Stimulated activated CD8-positive, alpha-beta memory T cell treated with anti-CD3 and anti-CD28 coated beads, Interleukin-4, amount 100 ng/mL, for 24 hours (primary cell): ENCODE measurements at regions not wholly inside any gene's neighbourhood (a gene's known extent, or its start where the extent isn't known, plus 50 kb on each side); places are given as distances from the start of the nearest gene placed in this dataset.

ENCODE experiments used
- DNase-seq: peaks from one replicate; pipeline ENCODE4 v3.0.0-alpha.2; 2020; ENCODE audit warnings: low read depth

- no peak for DNase-seq
Measured at GRCh38 chr3:127396473-127396872, 108.6 kb upstream of the PRR20G start.

DNA sequence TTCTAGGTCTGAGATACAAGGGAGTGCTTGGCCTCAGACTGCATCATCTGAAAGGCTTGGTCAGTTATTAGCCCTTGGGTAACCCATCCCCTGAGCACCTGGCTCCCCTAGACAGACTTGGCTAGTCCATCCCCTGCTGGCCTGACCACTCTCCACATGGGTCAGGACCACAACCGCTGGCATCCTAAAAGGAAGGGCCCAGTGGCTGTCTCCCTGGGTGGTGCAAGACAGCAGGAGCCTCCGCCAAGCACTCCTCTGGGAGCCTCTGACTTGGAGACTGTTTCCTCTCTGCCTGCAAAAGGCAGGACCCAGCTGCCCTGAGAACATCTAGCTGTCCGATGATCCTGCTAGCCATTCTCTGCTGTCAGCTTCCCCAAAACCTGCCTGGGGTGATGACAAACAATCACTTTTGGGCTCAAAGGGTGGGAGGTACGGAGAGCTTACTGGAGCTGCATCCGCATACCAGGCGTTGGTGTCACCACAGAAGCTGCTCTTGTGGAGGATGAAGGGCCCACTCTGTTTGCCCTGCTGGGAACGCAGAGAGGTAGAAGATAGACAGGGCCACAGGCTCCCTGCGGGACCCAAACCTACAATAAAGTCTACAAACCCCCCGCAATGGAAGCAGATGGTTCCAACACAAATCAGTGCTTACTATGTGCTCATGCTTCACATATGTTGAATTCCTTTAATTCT lies 108.0 kb upstream of the PRR20G start:
- DNase-seq, result no peak

GRCh38 chr3:127394984-127395662 lies 107.3 kb upstream of the PRR20G start:
- DNase-seq, result no peak

DNA sequence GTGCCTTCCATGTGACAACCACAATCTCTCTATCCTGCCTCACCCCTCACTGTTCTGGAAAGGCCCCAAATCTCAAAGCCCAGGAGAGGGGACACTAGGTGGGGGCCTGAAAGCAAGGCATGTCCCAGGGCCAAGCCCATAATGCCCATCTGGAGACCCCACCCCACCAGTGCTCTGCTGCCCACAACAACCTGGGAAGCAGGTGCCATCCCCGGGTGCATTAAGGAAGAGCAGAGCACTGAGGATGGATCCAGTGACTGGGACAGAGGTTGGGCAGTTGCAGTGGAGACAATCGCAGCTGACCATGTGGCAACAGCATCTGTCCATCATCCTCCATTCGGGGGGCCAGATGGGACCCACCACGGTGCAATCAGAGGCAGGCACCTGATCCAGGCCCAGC lies 106.2 kb upstream of the PRR20G start:
- no peak for DNase-seq

- DNase-seq, result no peak
Measured at GRCh38 chr3:127393131-127393820, 105.4 kb upstream of the PRR20G start.

DNA sequence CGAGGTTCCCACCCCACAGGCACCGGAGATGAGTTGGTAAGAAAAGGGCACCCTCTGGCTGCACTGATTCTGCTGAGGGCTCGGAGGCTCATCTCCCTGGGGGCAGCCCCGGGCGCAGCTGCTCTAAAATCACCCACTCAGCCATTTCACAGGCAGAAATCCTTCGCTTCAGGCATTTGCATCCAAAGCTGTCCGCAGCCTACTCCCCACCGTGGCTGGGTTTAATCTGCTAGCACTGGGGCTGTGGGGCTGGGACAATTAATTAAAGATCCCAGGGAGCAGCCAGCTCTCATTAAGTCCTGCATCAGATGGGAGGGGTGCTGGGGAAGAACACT lies 104.3 kb upstream of the PRR20G start:
- no peak for DNase-seq

- DNase-seq, result no peak
Measured at GRCh38 chr3:127391436-127392155, 103.8 kb upstream of the PRR20G start.

DNA sequence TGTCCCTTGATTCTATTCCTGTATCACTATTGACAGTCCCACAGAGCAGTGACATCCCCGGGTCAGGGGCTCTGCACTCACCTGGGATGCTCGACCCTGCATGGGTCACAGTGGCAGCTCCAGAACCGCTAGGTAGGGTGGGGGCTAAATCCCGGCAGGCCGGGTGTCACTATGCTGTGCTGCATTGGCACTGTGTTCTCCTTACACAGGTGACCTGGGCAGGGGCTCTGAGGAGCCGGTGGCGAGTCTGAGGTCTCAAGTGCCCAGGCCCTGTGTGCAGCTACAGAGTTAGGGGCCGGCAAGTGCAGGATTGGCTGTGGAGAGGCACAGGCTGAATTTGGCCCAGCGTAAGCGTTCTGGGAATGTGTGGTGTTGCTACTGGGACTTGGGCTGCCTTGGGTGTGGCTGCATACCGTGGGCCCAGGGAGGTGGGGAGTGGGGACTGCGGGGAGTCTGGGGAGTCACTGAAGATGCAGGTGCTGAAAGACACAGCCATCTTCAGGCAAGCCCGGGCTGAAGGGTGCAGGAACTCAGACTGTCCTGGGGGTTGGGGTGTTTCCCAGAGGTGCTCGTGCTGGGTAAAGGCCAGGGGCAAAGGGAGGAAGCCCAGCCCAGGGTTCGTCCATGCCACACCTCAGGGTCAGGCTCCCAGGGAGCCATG lies 102.6 kb upstream of the PRR20G start:
- no peak for DNase-seq

GRCh38 chr3:127389913-127390312 lies 102.1 kb upstream of the PRR20G start:
- DNase-seq, result no peak

GRCh38 chr3:127389420-127389819 lies 101.6 kb upstream of the PRR20G start:
- no peak for DNase-seq

GRCh38 chr3:127388427-127388826 lies 100.6 kb upstream of the PRR20G start:
- DNase-seq, result no peak

GRCh38 chr3:127387556-127388153 lies 99.8 kb upstream of the PRR20G start:
- DNase-seq, result no peak

DNA sequence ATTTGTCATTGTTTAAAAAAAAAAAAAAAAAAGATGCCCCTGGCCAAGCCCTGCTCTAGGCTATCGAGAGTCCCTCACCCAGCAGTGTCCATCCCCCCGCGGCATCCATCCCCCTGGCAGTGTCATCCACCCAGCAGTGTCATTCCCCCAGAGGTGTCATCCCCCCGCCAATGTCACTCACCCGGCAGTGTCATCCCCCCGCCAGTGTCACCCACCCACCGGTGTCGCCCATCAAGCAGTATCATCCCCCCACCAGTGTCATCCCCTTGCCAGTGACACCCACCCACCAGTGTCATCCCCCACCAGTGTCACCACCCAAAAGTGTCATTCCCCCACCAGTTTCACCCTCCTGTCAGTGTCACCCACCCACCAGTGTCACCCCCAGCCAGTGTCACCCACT lies 99.3 kb upstream of the PRR20G start:
- no peak for DNase-seq

DNA sequence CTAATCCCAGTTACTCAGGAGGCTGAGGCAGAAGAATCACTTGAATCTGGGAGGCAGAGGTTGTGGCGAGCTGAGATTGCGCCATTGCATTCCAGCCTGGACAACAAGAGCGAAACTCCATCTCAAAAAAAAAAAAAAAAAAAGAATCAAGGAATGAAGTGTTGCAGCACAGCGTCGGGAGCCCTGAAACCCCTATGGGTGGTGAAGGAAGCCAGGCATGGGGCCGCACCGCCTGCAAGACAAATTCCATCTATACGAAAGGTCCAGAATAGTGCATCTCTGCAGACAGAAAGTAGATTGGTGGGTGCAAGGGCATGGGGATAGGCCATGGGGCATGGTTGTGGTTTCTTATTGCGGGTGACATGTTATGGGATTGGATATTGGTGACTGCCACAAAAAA lies 98.6 kb upstream of the PRR20G start:
- no peak for DNase-seq

DNA sequence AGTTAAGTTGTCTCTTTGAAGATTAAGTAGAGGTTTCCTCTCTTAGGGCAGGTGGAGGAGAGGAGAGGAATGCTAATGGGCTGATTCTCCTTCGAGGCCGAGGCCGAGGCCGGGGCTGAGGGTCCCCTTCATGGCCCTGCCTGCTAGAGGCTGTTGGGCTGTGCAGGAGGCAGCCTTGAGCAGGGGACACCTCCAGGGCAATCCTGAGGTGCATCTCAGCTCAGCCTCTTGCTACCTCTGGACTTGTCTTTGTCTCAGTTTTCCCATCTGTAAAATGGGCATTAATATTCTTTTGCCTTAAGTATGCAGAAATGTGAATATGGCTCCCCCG lies 97.7 kb upstream of the PRR20G start:
- no peak for DNase-seq

DNA sequence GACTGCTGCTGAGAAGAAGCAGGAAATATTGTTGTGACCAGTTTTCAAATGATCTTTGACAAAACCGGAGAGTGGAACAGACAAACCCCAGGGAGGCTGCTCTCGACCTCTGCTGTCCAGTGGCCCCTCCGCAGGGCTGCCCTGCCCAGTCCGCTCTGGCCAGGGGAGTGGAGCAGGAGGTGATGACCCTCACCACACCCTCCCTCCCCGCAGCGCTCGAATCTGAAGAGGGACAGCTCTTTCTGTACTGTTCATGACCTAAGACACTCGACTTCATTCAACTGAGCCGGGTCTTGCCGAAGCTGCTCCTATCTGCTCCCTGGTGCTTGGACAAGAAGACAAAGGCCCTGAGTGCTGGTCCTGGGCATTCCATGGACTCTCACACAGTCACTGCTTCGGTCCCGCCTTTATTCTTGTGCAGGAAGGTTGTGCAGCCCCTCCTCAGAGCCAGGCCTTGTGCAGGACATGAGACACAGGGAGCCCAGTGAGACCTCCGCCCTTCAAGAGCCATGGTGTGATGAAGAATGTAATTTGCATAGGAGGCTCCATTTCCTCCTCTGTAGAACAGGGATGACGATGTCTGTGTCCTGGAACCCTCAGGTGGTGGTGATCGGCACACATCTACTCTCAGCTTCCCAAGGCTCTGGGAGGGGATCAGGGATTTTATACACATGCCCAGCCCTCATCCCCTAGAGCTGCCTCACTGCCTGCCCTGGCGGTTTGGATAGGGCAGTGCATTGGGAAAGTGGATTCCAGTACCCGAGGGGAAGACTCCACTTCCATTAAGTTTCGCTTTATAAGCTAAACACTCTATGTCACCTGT lies 97.1 kb upstream of the PRR20G start:
- DNase-seq, result no peak

DNA sequence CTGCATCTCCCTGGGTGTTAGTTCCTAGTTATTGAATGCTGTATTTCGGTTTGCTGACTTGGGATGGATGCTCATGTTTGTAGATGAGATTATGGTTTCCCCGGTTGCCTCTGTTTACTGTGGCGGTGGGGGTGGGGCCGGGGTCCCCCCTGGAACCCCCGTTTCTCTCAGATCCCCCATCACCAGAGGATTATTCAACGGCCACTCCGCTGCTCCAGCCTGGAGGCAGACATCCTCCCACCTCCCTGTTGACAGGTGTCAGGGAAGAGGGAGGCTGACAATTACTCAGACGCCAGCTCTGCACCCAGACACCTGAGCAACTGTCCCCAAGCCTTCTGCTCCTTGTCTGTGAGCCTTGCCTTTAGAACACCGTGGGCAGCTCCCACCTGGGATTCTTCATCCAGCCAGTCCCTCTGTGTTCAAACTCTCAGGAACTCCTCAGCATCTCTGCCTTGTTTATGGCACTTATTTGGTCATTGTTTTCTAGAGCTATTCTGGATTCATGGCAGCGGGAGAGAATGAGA lies 95.9 kb upstream of the PRR20G start:
- no peak for DNase-seq

DNA sequence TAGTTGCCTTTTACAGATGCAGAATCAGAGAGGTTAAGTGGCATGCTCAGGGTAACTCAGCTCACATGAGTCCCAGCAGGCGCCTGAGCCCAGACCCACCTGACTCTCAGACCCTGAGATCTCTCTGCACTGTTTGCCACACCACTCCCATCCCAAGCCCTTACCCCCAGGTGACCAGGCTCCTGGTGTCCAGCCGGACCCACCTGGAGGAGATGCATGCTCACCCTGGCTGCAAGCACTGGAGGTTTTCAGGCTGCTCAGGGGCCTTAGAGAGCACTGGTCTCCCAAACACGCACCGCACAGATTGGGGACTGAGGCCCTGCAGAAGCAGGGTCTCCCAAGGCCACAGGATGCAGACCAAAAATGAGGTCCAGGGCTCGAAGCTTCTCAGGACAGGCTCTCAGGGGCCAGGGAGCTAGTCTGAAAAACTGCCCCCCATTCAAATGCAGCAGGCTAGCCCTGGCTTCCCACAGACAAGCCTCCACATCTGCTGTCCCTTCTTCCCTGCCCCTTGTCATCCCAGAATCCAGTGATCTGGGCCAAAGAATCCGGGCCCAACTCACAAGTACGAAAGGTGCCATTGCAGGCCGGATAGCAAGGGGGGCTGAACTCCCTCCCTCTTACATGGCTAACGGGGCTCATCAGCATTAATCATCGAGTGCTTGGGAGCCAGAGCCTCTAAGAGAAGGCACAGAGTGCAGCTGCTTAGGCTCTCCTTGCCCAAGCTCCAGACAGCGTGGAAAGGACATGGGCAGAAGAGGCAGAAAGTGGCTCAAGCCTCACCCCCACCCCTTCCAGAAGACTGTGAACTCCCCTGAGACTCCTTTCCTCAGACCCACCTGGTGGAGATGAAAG lies 90.2 kb upstream of the PRR20G start:
- DNase-seq, result no peak

GRCh38 chr3:127375151-127375930 lies 87.5 kb upstream of the PRR20G start:
- DNase-seq, result no peak
